GM12873 (cell line): ENCODE measurements at regions not wholly inside any gene's neighbourhood (a gene's known extent, or its start where the extent isn't known, plus 50 kb on each side); places are given as distances from the start of the nearest gene placed in this dataset.

Source experiments
- CTCF ChIP-seq: IDR thresholded peaks from 2 replicates; pipeline ENCODE4 v1.5.1; 2012; ENCODE audit warnings: low read depth, mild to moderate bottlenecking, moderate library complexity, low read length, control low read depth; ENCODE audit not compliant: insufficient read depth; ENCODE audit errors: missing control alignments

- TF ChIP-seq CTCF, result no peak
Measured at GRCh38 chr20:17168026-17168612, 58.7 kb upstream of the PCSK2 start.

- no peak for TF ChIP-seq CTCF
Measured at GRCh38 chr20:17169585-17170136, 57.2 kb upstream of the PCSK2 start.

- TF ChIP-seq CTCF, result no peak
Measured at GRCh38 chr20:17171746-17172280, 55.0 kb upstream of the PCSK2 start.

- TF ChIP-seq CTCF, result no peak
Measured at GRCh38 chr20:17172836-17173516, 53.9 kb upstream of the PCSK2 start.
